Adipocyte (in vitro differentiated cells): ENCODE measurements at regions not wholly inside any gene's neighbourhood (a gene's known extent, or its start where the extent isn't known, plus 50 kb on each side); places are given as distances from the start of the nearest gene placed in this dataset.
A peak's percentile ranks its signal among the peaks of the same experiment; 100 is the strongest.

Experiments
- DNase-seq: peaks from one replicate; pipeline ENCODE4 v3.0.0-alpha.2; 2015; ENCODE audit warnings: low read depth
- H3K27me3 ChIP-seq: replicated peaks from 2 replicates; pipeline ENCODE4 v1.7.0; 2013; ENCODE audit warnings: mild to moderate bottlenecking, low read length, moderate library complexity; ENCODE audit not compliant: control insufficient read depth, insufficient read depth
- H3K36me3 ChIP-seq: 2 replicates; pipeline ENCODE4 v1.7.0; 2013; ENCODE audit warnings: low read length, mild to moderate bottlenecking, moderate library complexity; ENCODE audit not compliant: control insufficient read depth, insufficient read depth, severe bottlenecking
- H3K4me1 ChIP-seq: 2 replicates; pipeline ENCODE4 v1.7.0; 2013; ENCODE audit warnings: mild to moderate bottlenecking, low read length, moderate library complexity; ENCODE audit not compliant: control insufficient read depth, insufficient read depth
- H3K4me3 ChIP-seq: 2 replicates; pipeline ENCODE4 v1.7.0; 2013; ENCODE audit warnings: mild to moderate bottlenecking, low read length, moderate library complexity
- H3K9ac ChIP-seq: 2 replicates; pipeline ENCODE4 v1.7.0; 2013; ENCODE audit warnings: mild to moderate bottlenecking, low read length, moderate library complexity
- H3K9me3 ChIP-seq: 2 replicates; pipeline ENCODE4 v1.7.0; 2013; ENCODE audit warnings: mild to moderate bottlenecking, low read length, moderate library complexity; ENCODE audit not compliant: control insufficient read depth

- Histone ChIP-seq H3K27me3 (no peaks in the 10 kb centered on the region), H3K9me3 (no peaks in the 10 kb centered on the region)
Measured at GRCh38 chr5:12757035-12757434, 852.8 kb upstream of the CTNND2 start.

GRCh38 chr5:12745537-12745936 is 841.3 kb upstream of the CTNND2 start:
- Histone ChIP-seq H3K4me1 (no peaks in the 10 kb centered on the region), H3K9me3 (no peaks in the 10 kb centered on the region), H3K36me3 (no peaks in the 10 kb centered on the region), H3K9ac (no peak overlapping the region), H3K4me3 (no peak overlapping the region), H3K27me3 (no peaks in the 10 kb centered on the region)
- DNase-seq, result no peak

More at GRCh38 chr5:12757035-12757434, 852.8 kb upstream of the CTNND2 start:
- Histone ChIP-seq H3K4me1 (no peaks in the 10 kb centered on the region), H3K36me3 (no peaks in the 10 kb centered on the region), H3K9ac (no peak overlapping the region), H3K4me3 (no peak overlapping the region)
- peak; percentile 0 for DNase-seq

GRCh38 chr5:12743582-12743981 is 839.3 kb upstream of the CTNND2 start:
- Histone ChIP-seq H3K4me1 (no peaks in the 10 kb centered on the region), H3K9ac (no peak overlapping the region), H3K36me3 (no peaks in the 10 kb centered on the region), H3K4me3 (no peak overlapping the region), H3K9me3 (peaks cover 2% of the 10 kb centered on the region), H3K27me3 (no peaks in the 10 kb centered on the region)
- DNase-seq, result no peak

DNA sequence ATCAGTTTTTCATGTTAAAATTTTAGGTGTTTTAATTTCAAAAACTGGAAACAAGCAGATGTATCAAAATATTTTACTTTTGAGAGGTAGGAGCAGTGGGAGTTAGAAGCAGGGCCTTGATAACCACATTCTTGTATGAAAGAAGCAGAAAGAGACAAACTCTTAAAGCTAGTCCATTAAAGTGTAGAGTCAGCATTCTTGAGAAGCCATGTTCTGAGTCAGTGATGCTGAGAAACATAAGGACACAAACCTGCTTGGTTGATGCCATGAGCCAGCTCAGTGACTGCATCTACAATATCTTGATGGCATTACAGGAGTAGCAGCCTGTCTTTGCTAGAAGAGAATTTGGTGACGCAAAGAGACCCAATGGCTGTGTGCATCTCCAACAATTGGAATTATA is 826.1 kb upstream of the CTNND2 start:
- H3K9ac ChIP-seq, result no peak overlapping the region
- H3K4me3 ChIP-seq, result no peak overlapping the region
- H3K27me3 ChIP-seq, result no peaks in the 10 kb centered on the region
- H3K36me3 ChIP-seq, result no peaks in the 10 kb centered on the region
- H3K9me3 ChIP-seq, result peaks cover 13% of the 10 kb centered on the region
- H3K4me1 ChIP-seq, result no peaks in the 10 kb centered on the region
- no peak for DNase-seq

DNA sequence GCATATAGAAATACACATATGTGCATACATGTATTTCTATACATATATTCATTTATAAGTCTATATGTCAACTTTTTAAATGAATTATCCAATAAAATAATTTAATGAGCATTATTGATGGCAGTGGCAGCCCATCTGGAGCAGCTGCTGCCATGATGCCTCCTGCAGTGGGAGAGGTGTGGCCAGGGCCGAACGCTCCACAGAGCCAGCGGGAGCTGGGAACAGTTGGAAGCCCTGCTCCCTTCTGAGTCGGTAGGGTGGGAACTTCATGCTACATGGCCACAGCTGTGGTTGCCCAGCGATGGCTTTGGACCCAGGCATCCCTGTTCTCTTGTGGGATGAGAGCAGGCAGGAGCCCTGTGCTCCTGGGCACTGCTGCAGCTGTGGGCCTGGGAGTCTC is 812.4 kb upstream of the CTNND2 start:
- Histone ChIP-seq H3K9me3 (peaks cover 2% of the 10 kb centered on the region), H3K9ac (no peak overlapping the region), H3K36me3 (no peaks in the 10 kb centered on the region), H3K4me1 (no peaks in the 10 kb centered on the region), H3K27me3 (no peaks in the 10 kb centered on the region), H3K4me3 (no peak overlapping the region)
- no peak for DNase-seq

- DNase-seq, result no peak
- no peaks in the 10 kb centered on the region for H3K27me3 ChIP-seq
- no peaks in the 10 kb centered on the region for H3K36me3 ChIP-seq
- H3K9me3 ChIP-seq, result no peaks in the 10 kb centered on the region
- no peak overlapping the region for H3K9ac ChIP-seq
- no peaks in the 10 kb centered on the region for H3K4me1 ChIP-seq
- no peak overlapping the region for H3K4me3 ChIP-seq
Measured at GRCh38 chr5:12707560-12707959, 803.3 kb upstream of the CTNND2 start.

GRCh38 chr5:12704955-12705354 is 800.7 kb upstream of the CTNND2 start:
- H3K9me3 ChIP-seq, result no peaks in the 10 kb centered on the region
- H3K4me1 ChIP-seq, result no peaks in the 10 kb centered on the region
- H3K36me3 ChIP-seq, result no peaks in the 10 kb centered on the region
- no peak for DNase-seq
- H3K4me3 ChIP-seq, result no peak overlapping the region
- H3K27me3 ChIP-seq, result no peaks in the 10 kb centered on the region
- no peak overlapping the region for H3K9ac ChIP-seq

- H3K9ac ChIP-seq, result no peak overlapping the region
- no peak overlapping the region for H3K4me3 ChIP-seq
- no peak for DNase-seq
Measured at GRCh38 chr5:12703254-12703653, 799.0 kb upstream of the CTNND2 start.

GRCh38 chr5:12695651-12696050 is 791.4 kb upstream of the CTNND2 start:
- Histone ChIP-seq H3K9ac (no peak overlapping the region), H3K9me3 (no peaks in the 10 kb centered on the region), H3K4me1 (no peaks in the 10 kb centered on the region), H3K4me3 (no peak overlapping the region), H3K27me3 (no peaks in the 10 kb centered on the region), H3K36me3 (no peaks in the 10 kb centered on the region)
- no peak for DNase-seq

More at GRCh38 chr5:12703254-12703653, 799.0 kb upstream of the CTNND2 start:
- Histone ChIP-seq H3K4me1 (no peaks in the 10 kb centered on the region), H3K36me3 (no peaks in the 10 kb centered on the region), H3K9me3 (no peaks in the 10 kb centered on the region), H3K27me3 (no peaks in the 10 kb centered on the region)

DNA sequence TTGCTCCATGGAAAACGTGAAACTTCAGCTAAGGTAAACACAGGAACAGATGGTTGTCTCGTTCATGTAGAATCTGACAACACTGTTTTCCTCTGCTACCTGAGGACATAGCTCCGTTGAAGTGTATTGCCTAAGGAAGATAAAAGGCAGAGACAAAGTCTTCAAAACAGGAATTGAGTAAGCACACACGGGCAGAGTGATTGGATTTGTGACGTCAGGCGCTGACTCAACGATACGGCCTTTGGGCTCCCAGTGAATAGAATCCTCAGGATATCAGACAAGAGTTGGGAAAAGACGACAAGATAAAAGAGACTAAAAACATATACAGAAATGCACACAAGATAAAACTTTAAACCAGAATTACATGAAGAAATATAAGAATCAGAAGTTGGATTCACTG is 787.1 kb upstream of the CTNND2 start:
- no peaks in the 10 kb centered on the region for H3K36me3 ChIP-seq
- no peak overlapping the region for H3K4me3 ChIP-seq

GRCh38 chr5:12690361-12690760 is 786.1 kb upstream of the CTNND2 start:
- Histone ChIP-seq H3K36me3 (no peaks in the 10 kb centered on the region), H3K4me3 (no peak overlapping the region), H3K9me3 (no peaks in the 10 kb centered on the region), H3K27me3 (no peaks in the 10 kb centered on the region), H3K4me1 (no peaks in the 10 kb centered on the region), H3K9ac (no peak overlapping the region)
- no peak for DNase-seq

More for the DNA sequence above, 787.1 kb upstream of the CTNND2 start:
- H3K9ac ChIP-seq, result no peak overlapping the region
- H3K4me1 ChIP-seq, result no peaks in the 10 kb centered on the region
- DNase-seq, result no peak
- H3K27me3 ChIP-seq, result no peaks in the 10 kb centered on the region
- H3K9me3 ChIP-seq, result no peaks in the 10 kb centered on the region

- H3K36me3 ChIP-seq, result no peaks in the 10 kb centered on the region
- no peak overlapping the region for H3K9ac ChIP-seq
- H3K27me3 ChIP-seq, result no peaks in the 10 kb centered on the region
- no peak overlapping the region for H3K4me3 ChIP-seq
- H3K4me1 ChIP-seq, result no peaks in the 10 kb centered on the region
- DNase-seq, result no peak
- H3K9me3 ChIP-seq, result no peaks in the 10 kb centered on the region
Measured at GRCh38 chr5:12683249-12683648, 779.0 kb upstream of the CTNND2 start.
